ENCODE measurements at regions not wholly inside any gene's neighbourhood (a gene's known extent, or its start where the extent isn't known, plus 50 kb on each side); places are given as distances from the start of the nearest gene placed in this dataset.

DNA sequence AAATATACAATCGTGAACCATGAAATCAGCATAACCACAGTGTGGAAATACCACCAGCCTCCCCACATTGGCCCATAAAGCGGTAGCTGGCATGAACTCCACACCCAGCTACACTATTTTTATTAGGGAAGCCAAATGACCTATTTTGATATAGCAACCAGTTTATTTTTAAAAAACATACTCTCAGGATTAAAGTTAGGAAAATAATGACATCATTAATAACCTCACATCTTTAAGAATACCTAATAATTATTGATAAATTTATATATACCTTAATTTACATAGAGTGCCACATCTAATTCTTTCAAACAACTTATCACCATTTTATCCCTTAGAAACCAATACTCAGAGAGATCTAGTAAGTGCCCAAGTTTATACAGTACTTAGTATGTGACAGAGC is 692.0 kb upstream of the PKDCC start:
- no peak for TF ChIP-seq POLR2A (IDR thresholded peaks at IDR 0.05; ENCODE audit: low read depth, low read length)
- TF ChIP-seq POLR2AphosphoS2 (IDR thresholded peaks at IDR 0.05; ENCODE audit: low read depth, low read length): no peak
- TF ChIP-seq ZNF24 (IDR thresholded peaks at IDR 0.05): no peak
- TF ChIP-seq, protein P1, sequence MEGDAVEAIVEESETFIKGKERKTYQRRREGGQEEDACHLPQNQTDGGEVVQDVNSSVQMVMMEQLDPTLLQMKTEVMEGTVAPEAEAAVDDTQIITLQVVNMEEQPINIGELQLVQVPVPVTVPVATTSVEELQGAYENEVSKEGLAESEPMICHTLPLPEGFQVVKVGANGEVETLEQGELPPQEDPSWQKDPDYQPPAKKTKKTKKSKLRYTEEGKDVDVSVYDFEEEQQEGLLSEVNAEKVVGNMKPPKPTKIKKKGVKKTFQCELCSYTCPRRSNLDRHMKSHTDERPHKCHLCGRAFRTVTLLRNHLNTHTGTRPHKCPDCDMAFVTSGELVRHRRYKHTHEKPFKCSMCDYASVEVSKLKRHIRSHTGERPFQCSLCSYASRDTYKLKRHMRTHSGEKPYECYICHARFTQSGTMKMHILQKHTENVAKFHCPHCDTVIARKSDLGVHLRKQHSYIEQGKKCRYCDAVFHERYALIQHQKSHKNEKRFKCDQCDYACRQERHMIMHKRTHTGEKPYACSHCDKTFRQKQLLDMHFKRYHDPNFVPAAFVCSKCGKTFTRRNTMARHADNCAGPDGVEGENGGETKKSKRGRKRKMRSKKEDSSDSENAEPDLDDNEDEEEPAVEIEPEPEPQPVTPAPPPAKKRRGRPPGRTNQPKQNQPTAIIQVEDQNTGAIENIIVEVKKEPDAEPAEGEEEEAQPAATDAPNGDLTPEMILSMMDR (IDR thresholded peaks at IDR 0.05 in 2 of 3, conservative IDR thresholded peaks at IDR 0.05 in 1 of 3; ENCODE audit: control insufficient read depth in 2 of 3, extremely low read depth in 1 of 3, insufficient read depth in 1 of 3, low read depth in 3 of 3, low read length in 3 of 3): no peak
- TF ChIP-seq NR2F1 (conservative IDR thresholded peaks at IDR 0.05): no peak
- no peak for TF ChIP-seq GATAD2B (conservative IDR thresholded peaks at IDR 0.05; ENCODE audit: low read depth)
- TF ChIP-seq, protein P2, sequence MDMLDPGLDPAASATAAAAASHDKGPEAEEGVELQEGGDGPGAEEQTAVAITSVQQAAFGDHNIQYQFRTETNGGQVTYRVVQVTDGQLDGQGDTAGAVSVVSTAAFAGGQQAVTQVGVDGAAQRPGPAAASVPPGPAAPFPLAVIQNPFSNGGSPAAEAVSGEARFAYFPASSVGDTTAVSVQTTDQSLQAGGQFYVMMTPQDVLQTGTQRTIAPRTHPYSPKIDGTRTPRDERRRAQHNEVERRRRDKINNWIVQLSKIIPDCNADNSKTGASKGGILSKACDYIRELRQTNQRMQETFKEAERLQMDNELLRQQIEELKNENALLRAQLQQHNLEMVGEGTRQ (IDR thresholded peaks at IDR 0.05; ENCODE audit: borderline replicate concordance, low read depth, low read length): no peak
- TF ChIP-seq CREB1 (IDR thresholded peaks at IDR 0.05; ENCODE audit: low read depth): no peak
- TF ChIP-seq, protein P3, sequence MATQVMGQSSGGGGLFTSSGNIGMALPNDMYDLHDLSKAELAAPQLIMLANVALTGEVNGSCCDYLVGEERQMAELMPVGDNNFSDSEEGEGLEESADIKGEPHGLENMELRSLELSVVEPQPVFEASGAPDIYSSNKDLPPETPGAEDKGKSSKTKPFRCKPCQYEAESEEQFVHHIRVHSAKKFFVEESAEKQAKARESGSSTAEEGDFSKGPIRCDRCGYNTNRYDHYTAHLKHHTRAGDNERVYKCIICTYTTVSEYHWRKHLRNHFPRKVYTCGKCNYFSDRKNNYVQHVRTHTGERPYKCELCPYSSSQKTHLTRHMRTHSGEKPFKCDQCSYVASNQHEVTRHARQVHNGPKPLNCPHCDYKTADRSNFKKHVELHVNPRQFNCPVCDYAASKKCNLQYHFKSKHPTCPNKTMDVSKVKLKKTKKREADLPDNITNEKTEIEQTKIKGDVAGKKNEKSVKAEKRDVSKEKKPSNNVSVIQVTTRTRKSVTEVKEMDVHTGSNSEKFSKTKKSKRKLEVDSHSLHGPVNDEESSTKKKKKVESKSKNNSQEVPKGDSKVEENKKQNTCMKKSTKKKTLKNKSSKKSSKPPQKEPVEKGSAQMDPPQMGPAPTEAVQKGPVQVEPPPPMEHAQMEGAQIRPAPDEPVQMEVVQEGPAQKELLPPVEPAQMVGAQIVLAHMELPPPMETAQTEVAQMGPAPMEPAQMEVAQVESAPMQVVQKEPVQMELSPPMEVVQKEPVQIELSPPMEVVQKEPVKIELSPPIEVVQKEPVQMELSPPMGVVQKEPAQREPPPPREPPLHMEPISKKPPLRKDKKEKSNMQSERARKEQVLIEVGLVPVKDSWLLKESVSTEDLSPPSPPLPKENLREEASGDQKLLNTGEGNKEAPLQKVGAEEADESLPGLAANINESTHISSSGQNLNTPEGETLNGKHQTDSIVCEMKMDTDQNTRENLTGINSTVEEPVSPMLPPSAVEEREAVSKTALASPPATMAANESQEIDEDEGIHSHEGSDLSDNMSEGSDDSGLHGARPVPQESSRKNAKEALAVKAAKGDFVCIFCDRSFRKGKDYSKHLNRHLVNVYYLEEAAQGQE (IDR thresholded peaks at IDR 0.05; ENCODE audit: low read depth, low read length): no peak
- no peak for TF ChIP-seq GABPA (IDR thresholded peaks at IDR 0.05; ENCODE audit: low read depth)
- no peak for TF ChIP-seq KDM1A (IDR thresholded peaks at IDR 0.05; ENCODE audit: borderline replicate concordance)
- TF ChIP-seq, protein P4, sequence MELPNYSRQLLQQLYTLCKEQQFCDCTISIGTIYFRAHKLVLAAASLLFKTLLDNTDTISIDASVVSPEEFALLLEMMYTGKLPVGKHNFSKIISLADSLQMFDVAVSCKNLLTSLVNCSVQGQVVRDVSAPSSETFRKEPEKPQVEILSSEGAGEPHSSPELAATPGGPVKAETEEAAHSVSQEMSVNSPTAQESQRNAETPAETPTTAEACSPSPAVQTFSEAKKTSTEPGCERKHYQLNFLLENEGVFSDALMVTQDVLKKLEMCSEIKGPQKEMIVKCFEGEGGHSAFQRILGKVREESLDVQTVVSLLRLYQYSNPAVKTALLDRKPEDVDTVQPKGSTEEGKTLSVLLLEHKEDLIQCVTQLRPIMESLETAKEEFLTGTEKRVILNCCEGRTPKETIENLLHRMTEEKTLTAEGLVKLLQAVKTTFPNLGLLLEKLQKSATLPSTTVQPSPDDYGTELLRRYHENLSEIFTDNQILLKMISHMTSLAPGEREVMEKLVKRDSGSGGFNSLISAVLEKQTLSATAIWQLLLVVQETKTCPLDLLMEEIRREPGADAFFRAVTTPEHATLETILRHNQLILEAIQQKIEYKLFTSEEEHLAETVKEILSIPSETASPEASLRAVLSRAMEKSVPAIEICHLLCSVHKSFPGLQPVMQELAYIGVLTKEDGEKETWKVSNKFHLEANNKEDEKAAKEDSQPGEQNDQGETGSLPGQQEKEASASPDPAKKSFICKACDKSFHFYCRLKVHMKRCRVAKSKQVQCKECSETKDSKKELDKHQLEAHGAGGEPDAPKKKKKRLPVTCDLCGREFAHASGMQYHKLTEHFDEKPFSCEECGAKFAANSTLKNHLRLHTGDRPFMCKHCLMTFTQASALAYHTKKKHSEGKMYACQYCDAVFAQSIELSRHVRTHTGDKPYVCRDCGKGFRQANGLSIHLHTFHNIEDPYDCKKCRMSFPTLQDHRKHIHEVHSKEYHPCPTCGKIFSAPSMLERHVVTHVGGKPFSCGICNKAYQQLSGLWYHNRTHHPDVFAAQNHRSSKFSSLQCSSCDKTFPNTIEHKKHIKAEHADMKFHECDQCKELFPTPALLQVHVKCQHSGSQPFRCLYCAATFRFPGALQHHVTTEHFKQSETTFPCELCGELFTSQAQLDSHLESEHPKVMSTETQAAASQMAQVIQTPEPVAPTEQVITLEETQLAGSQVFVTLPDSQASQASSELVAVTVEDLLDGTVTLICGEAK (IDR thresholded peaks at IDR 0.05; ENCODE audit: borderline replicate concordance): no peak
- TF ChIP-seq HCFC1 (IDR thresholded peaks at IDR 0.05; ENCODE audit: low read length): no peak
- TF ChIP-seq SP1 (IDR thresholded peaks at IDR 0.05; ENCODE audit: low read depth, low read length): no peak

All from GM12878 (cell line).